Kidney epithelial cell (primary cell): ENCODE measurements at regions not wholly inside any gene's neighbourhood (a gene's known extent, or its start where the extent isn't known, plus 50 kb on each side); places are given as distances from the start of the nearest gene placed in this dataset.

Source experiments
- DNase-seq: peaks from one replicate; pipeline ENCODE4 v3.0.0-alpha.2; 2010; ENCODE audit warnings: low read depth
- H3K27me3 ChIP-seq: 2 replicates; pipeline ENCODE4 v1.6.0; 2011; ENCODE audit warnings: low read length; ENCODE audit not compliant: control insufficient read depth, insufficient read depth
- H3K36me3 ChIP-seq: 2 replicates; pipeline ENCODE4 v1.5.1; 2011; ENCODE audit warnings: low read length; ENCODE audit not compliant: control insufficient read depth, insufficient read depth
- H3K4me3 ChIP-seq: 2 replicates; pipeline ENCODE4 v1.5.1; 2011; ENCODE audit warnings: low read depth, mild to moderate bottlenecking, control low read depth, low read length
- CTCF ChIP-seq: IDR thresholded peaks from 2 replicates; pipeline ENCODE4 v1.5.1; 2011; ENCODE audit warnings: mild to moderate bottlenecking, moderate library complexity, low read length, control low read depth, inconsistent platforms; ENCODE audit not compliant: insufficient read depth, poor library complexity, severe bottlenecking

DNA sequence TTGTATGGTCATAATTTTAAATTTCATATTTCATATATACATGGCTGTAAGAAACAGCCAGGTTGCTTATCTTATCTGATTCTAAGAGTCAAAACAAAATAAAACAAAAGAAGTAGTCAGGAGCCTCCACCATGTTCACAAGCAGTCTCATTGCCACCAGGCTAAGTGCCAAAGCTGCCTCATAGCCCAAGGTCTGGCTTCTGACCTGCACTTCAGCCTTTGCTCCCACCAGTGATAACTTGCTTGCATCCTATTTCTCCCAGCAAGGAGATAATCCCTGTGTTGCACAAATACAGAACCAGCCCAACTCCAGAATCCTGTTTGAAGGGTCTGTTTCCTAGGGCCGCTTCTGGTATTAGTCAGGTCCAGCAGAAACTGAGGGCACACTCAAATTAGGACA lies 53.9 kb upstream of the TSKU start:
- peaks cover 19% of the 10 kb centered on the region for H3K27me3 ChIP-seq
- no peak overlapping the region for H3K4me3 ChIP-seq
- no peak for TF ChIP-seq CTCF
- no peaks in the 10 kb centered on the region for H3K36me3 ChIP-seq
- DNase-seq, result no peak

GRCh38 chr11:76730887-76731565 lies 52.1 kb upstream of the TSKU start:
- DNase-seq, result no peak
- TF ChIP-seq CTCF, result no peak
- no peaks in the 10 kb centered on the region for H3K36me3 ChIP-seq
- no peak overlapping the region for H3K4me3 ChIP-seq
- H3K27me3 ChIP-seq, result peaks cover 16% of the 10 kb centered on the region

- DNase-seq, result no peak
- no peak for TF ChIP-seq CTCF
- no peak overlapping the region for H3K4me3 ChIP-seq
- H3K27me3 ChIP-seq, result peaks cover 14% of the 10 kb centered on the region
- H3K36me3 ChIP-seq, result no peaks in the 10 kb centered on the region
Measured at GRCh38 chr11:76732643-76733042, 50.5 kb upstream of the TSKU start.
